Mesothelial cell of epicardium (in vitro differentiated cells): ENCODE measurements at regions not wholly inside any gene's neighbourhood (a gene's known extent, or its start where the extent isn't known, plus 50 kb on each side); places are given as distances from the start of the nearest gene placed in this dataset.

Source experiments
- DNase-seq, 2 experiments: peaks; one replicate each; pipeline ENCODE4 v3.0.0; 2021; ENCODE audit warnings: low spot score in 2 of 2; ENCODE audit not compliant: unreplicated experiment in 2 of 2
- H3K27ac Mint-ChIP-seq: 2 replicates; pipeline ENCODE4 v1.8.0; 2021; ENCODE audit warnings: mixed read lengths
- H3K27me3 Mint-ChIP-seq: 2 replicates; pipeline ENCODE4 v1.8.0; 2021; ENCODE audit warnings: low read depth, mixed read lengths
- H3K36me3 Mint-ChIP-seq: 2 replicates; pipeline ENCODE4 v1.8.0; 2021; ENCODE audit warnings: mixed read lengths
- H3K4me1 Mint-ChIP-seq: 2 replicates; pipeline ENCODE4 v1.8.0; 2021; ENCODE audit warnings: mixed read lengths
- H3K4me3 Mint-ChIP-seq: 2 replicates; pipeline ENCODE4 v1.8.0; 2021; ENCODE audit warnings: mild to moderate bottlenecking, moderate library complexity, mixed read lengths
- H3K9me3 Mint-ChIP-seq: 2 replicates; pipeline ENCODE4 v1.8.0; 2021; ENCODE audit warnings: mixed read lengths
- CTCF ChIP-seq: fragments of 200-600 bp; sonication (generic); IDR thresholded peaks from one replicate; pipeline ENCODE4 v1.5.0; 2021; ENCODE audit warnings: antibody characterized with exemption; ENCODE audit not compliant: unreplicated experiment

- peaks cover 5% of the 10 kb centered on the region for H3K9me3 Mint-ChIP-seq
- H3K27me3 Mint-ChIP-seq, result no peaks in the 10 kb centered on the region
- peaks cover 5% of the 10 kb centered on the region for H3K4me1 Mint-ChIP-seq
- no peak for DNase-seq
- H3K27ac Mint-ChIP-seq, result no peak overlapping the region
- no peak overlapping the region for H3K4me3 Mint-ChIP-seq
- no peaks in the 10 kb centered on the region for H3K36me3 Mint-ChIP-seq
- no peak for TF ChIP-seq CTCF
Measured at GRCh38 chr13:77470986-77471385, 64.5 kb upstream of the SCEL start.

GRCh38 chr13:77466753-77467422 is 68.6 kb upstream of the SCEL start:
- Mint-ChIP-seq H3K9me3 (no peaks in the 10 kb centered on the region), H3K4me1 (peaks cover 9% of the 10 kb centered on the region), H3K4me3 (no peak overlapping the region), H3K27me3 (peaks cover 1% of the 10 kb centered on the region), H3K27ac (no peak overlapping the region), H3K36me3 (no peaks in the 10 kb centered on the region)
- no peak for DNase-seq
- TF ChIP-seq CTCF, result no peak

- Mint-ChIP-seq H3K9me3 (no peaks in the 10 kb centered on the region), H3K4me3 (no peak overlapping the region), H3K4me1 (peaks cover 9% of the 10 kb centered on the region), H3K36me3 (no peaks in the 10 kb centered on the region), H3K27me3 (peaks cover 1% of the 10 kb centered on the region), H3K27ac (no peak overlapping the region)
- DNase-seq, result no peak
- TF ChIP-seq CTCF, result no peak
Measured at GRCh38 chr13:77465603-77466195, 69.8 kb upstream of the SCEL start.

- no peak for TF ChIP-seq CTCF
- no peak for DNase-seq
- peaks cover 1% of the 10 kb centered on the region for H3K27me3 Mint-ChIP-seq
- H3K4me3 Mint-ChIP-seq, result no peak overlapping the region
- peaks cover 5% of the 10 kb centered on the region for H3K4me1 Mint-ChIP-seq
- H3K9me3 Mint-ChIP-seq, result no peaks in the 10 kb centered on the region
- H3K27ac Mint-ChIP-seq, result no peak overlapping the region
- H3K36me3 Mint-ChIP-seq, result no peaks in the 10 kb centered on the region
Measured at GRCh38 chr13:77460195-77460594, 75.3 kb upstream of the SCEL start.

GRCh38 chr13:77459592-77459991 is 75.9 kb upstream of the SCEL start:
- Mint-ChIP-seq H3K27me3 (no peaks in the 10 kb centered on the region), H3K36me3 (no peaks in the 10 kb centered on the region), H3K4me3 (no peak overlapping the region), H3K4me1 (peaks cover 5% of the 10 kb centered on the region), H3K9me3 (no peaks in the 10 kb centered on the region), H3K27ac (no peak overlapping the region)
- no peak for TF ChIP-seq CTCF
- no peak for DNase-seq
